HG03439 (cell line): ENCODE measurements at regions not wholly inside any gene's neighbourhood (a gene's known extent, or its start where the extent isn't known, plus 50 kb on each side); places are given as distances from the start of the nearest gene placed in this dataset.
"Not testable (repeated sequence)": the region's sequence is repeated elsewhere in the genome, so short reads cannot be mapped to it uniquely, and the experiment has no call there.

Experiments
- ATAC-seq: cut with Tn5 transposase; IDR thresholded peaks from one replicate; pipeline ENCODE4 v1.9.1; 2021; ENCODE audit warnings: mild to moderate bottlenecking, moderate library complexity; ENCODE audit not compliant: unreplicated experiment

GRCh38 chr6:167748458-167749379, 78.0 kb upstream of the AFDN start:
- ATAC-seq: no peak

- no peak for ATAC-seq
Measured at GRCh38 chr6:167750956-167751358, 75.8 kb upstream of the AFDN start.

- no peak for ATAC-seq
Measured at GRCh38 chr6:167751579-167752115, 75.1 kb upstream of the AFDN start.

GRCh38 chr6:167753281-167753680, 73.4 kb upstream of the AFDN start:
- not testable (repeated sequence) for ATAC-seq

GRCh38 chr6:167754691-167755090, 72.0 kb upstream of the AFDN start:
- ATAC-seq: no peak

GRCh38 chr6:167755461-167755860, 71.2 kb upstream of the AFDN start:
- ATAC-seq: no peak

GRCh38 chr6:167756597-167756996, 70.1 kb upstream of the AFDN start:
- no peak for ATAC-seq

GRCh38 chr6:167757249-167757648, 69.5 kb upstream of the AFDN start:
- ATAC-seq: no peak

- ATAC-seq: no peak
Measured at GRCh38 chr6:167757821-167758220, 68.9 kb upstream of the AFDN start.

GRCh38 chr6:167758309-167759023, 68.2 kb upstream of the AFDN start:
- ATAC-seq: no peak

GRCh38 chr6:167759206-167759605, 67.5 kb upstream of the AFDN start:
- no peak for ATAC-seq

- ATAC-seq: no peak
Measured at GRCh38 chr6:167759912-167760311, 66.8 kb upstream of the AFDN start.

GRCh38 chr6:167760979-167761793, 65.5 kb upstream of the AFDN start:
- ATAC-seq: no peak

GRCh38 chr6:167761794-167762258, 64.9 kb upstream of the AFDN start:
- no peak for ATAC-seq

GRCh38 chr6:167762259-167762962, 64.3 kb upstream of the AFDN start:
- no peak for ATAC-seq

- ATAC-seq: no peak
Measured at GRCh38 chr6:167763056-167763944, 63.4 kb upstream of the AFDN start.

GRCh38 chr6:167764215-167764614, 62.5 kb upstream of the AFDN start:
- ATAC-seq: no peak

GRCh38 chr6:167764713-167765479, 61.8 kb upstream of the AFDN start:
- no peak for ATAC-seq
